Mesothelial cell of epicardium (in vitro differentiated cells): ENCODE measurements at regions not wholly inside any gene's neighbourhood (a gene's known extent, or its start where the extent isn't known, plus 50 kb on each side); places are given as distances from the start of the nearest gene placed in this dataset.

Source experiments
- DNase-seq, 2 experiments: peaks; one replicate each; pipeline ENCODE4 v3.0.0; 2021; ENCODE audit warnings: low spot score in 2 of 2; ENCODE audit not compliant: unreplicated experiment in 2 of 2
- H3K27ac Mint-ChIP-seq: 2 replicates; pipeline ENCODE4 v1.8.0; 2021; ENCODE audit warnings: mixed read lengths
- H3K27me3 Mint-ChIP-seq: 2 replicates; pipeline ENCODE4 v1.8.0; 2021; ENCODE audit warnings: low read depth, mixed read lengths
- H3K36me3 Mint-ChIP-seq: 2 replicates; pipeline ENCODE4 v1.8.0; 2021; ENCODE audit warnings: mixed read lengths
- H3K4me1 Mint-ChIP-seq: 2 replicates; pipeline ENCODE4 v1.8.0; 2021; ENCODE audit warnings: mixed read lengths
- H3K4me3 Mint-ChIP-seq: 2 replicates; pipeline ENCODE4 v1.8.0; 2021; ENCODE audit warnings: mild to moderate bottlenecking, moderate library complexity, mixed read lengths
- H3K9me3 Mint-ChIP-seq: 2 replicates; pipeline ENCODE4 v1.8.0; 2021; ENCODE audit warnings: mixed read lengths
- CTCF ChIP-seq: fragments of 200-600 bp; sonication (generic); IDR thresholded peaks from one replicate; pipeline ENCODE4 v1.5.0; 2021; ENCODE audit warnings: antibody characterized with exemption; ENCODE audit not compliant: unreplicated experiment

GRCh38 chr2:8260213-8260612, 421.6 kb upstream of the ID2 start:
- no peak for DNase-seq
- Mint-ChIP-seq H3K36me3 (no peaks in the 10 kb centered on the region), H3K4me1 (peaks cover 22% of the 10 kb centered on the region), H3K4me3 (no peak overlapping the region), H3K27ac (no peak overlapping the region), H3K9me3 (no peaks in the 10 kb centered on the region), H3K27me3 (no peaks in the 10 kb centered on the region)
- TF ChIP-seq CTCF = no peak

- H3K4me3 Mint-ChIP-seq = no peak overlapping the region
- no peaks in the 10 kb centered on the region for H3K27me3 Mint-ChIP-seq
- no peak overlapping the region for H3K27ac Mint-ChIP-seq
- TF ChIP-seq CTCF = no peak
- no peaks in the 10 kb centered on the region for H3K36me3 Mint-ChIP-seq
- H3K9me3 Mint-ChIP-seq = no peaks in the 10 kb centered on the region
- DNase-seq = no peak
- peaks cover 22% of the 10 kb centered on the region for H3K4me1 Mint-ChIP-seq
Observed at GRCh38 chr2:8263901-8264300, 418.0 kb upstream of the ID2 start.

- no peak for TF ChIP-seq CTCF
- no peak overlapping the region for H3K4me3 Mint-ChIP-seq
- peaks cover 22% of the 10 kb centered on the region for H3K4me1 Mint-ChIP-seq
- H3K36me3 Mint-ChIP-seq = no peaks in the 10 kb centered on the region
- DNase-seq = no peak
- H3K9me3 Mint-ChIP-seq = no peaks in the 10 kb centered on the region
- H3K27ac Mint-ChIP-seq = no peak overlapping the region
- no peaks in the 10 kb centered on the region for H3K27me3 Mint-ChIP-seq
Observed at GRCh38 chr2:8264981-8265380, 416.9 kb upstream of the ID2 start.

GRCh38 chr2:8265476-8266226, 416.2 kb upstream of the ID2 start:
- H3K27me3 Mint-ChIP-seq = no peaks in the 10 kb centered on the region
- no peak for TF ChIP-seq CTCF
- H3K9me3 Mint-ChIP-seq = no peaks in the 10 kb centered on the region
- no peaks in the 10 kb centered on the region for H3K36me3 Mint-ChIP-seq
- peaks cover 22% of the 10 kb centered on the region for H3K4me1 Mint-ChIP-seq
- H3K27ac Mint-ChIP-seq = no peak overlapping the region
- no peak for DNase-seq
- no peak overlapping the region for H3K4me3 Mint-ChIP-seq

- no peak for DNase-seq
- no peak overlapping the region for H3K4me3 Mint-ChIP-seq
- H3K9me3 Mint-ChIP-seq = no peaks in the 10 kb centered on the region
- H3K27ac Mint-ChIP-seq = no peak overlapping the region
- H3K4me1 Mint-ChIP-seq = peaks cover 17% of the 10 kb centered on the region
- H3K36me3 Mint-ChIP-seq = no peaks in the 10 kb centered on the region
- H3K27me3 Mint-ChIP-seq = no peaks in the 10 kb centered on the region
- TF ChIP-seq CTCF = no peak
Observed at GRCh38 chr2:8266563-8266962, 415.3 kb upstream of the ID2 start.
